PC-9 (cell line): ENCODE measurements at regions not wholly inside any gene's neighbourhood (a gene's known extent, or its start where the extent isn't known, plus 50 kb on each side); places are given as distances from the start of the nearest gene placed in this dataset.

Experiments used
- CTCF ChIP-seq: fragments of 200-600 bp; sonication (generic); conservative IDR thresholded peaks from 2 replicates; pipeline ENCODE4 v1.6.1; 2017; ENCODE audit warnings: mixed run types, antibody characterized with exemption, mild to moderate bottlenecking, moderate library complexity
- EZH2 ChIP-seq: fragments of 200-600 bp; sonication (generic); IDR thresholded peaks from 2 replicates; pipeline ENCODE4 v1.8.0; 2017; ENCODE audit warnings: antibody characterized with exemption, low read depth

GRCh38 chr2:235139956-235140800 is 188.4 kb downstream of the SH3BP4 start:
- TF ChIP-seq CTCF (no peak), EZH2 (no peak)
